BJ (cell line): ENCODE measurements at regions not wholly inside any gene's neighbourhood (a gene's known extent, or its start where the extent isn't known, plus 50 kb on each side); places are given as distances from the start of the nearest gene placed in this dataset.

ENCODE experiments used
- CTCF ChIA-PET: fragments of 350-600 bp; formaldehyde crosslinking; extraction: SDS; loops from one replicate; lab custom pipeline; 2021; ENCODE audit warnings: antibody characterized with exemption, inconsistent platforms; lab: Yijun Ruan, JAX
- POLR2A ChIA-PET: fragments of 300-600 bp; sonication (Branson Sonifier 250); formaldehyde crosslinking; extraction: SDS; loops from one replicate; lab custom pipeline; 2021; ENCODE audit warnings: antibody characterized with exemption; lab: Charles Lee
- DNase-seq: peaks from one replicate; pipeline ENCODE4 v3.0.0-alpha.2; 2011; ENCODE audit warnings: low read depth
- H3K27me3 ChIP-seq: 2 replicates; pipeline ENCODE4 v1.6.0; 2011; ENCODE audit warnings: low read length; ENCODE audit not compliant: control insufficient read depth, insufficient read depth
- H3K36me3 ChIP-seq: 2 replicates; pipeline ENCODE4 v1.5.1; 2011; ENCODE audit warnings: low read length; ENCODE audit not compliant: control insufficient read depth, insufficient read depth
- H3K4me3 ChIP-seq: 2 replicates; pipeline ENCODE4 v1.5.1; 2011; ENCODE audit warnings: low read depth, mild to moderate bottlenecking, control low read depth, low read length
- CTCF ChIP-seq: IDR thresholded peaks from 2 replicates; pipeline ENCODE4 v1.5.1; 2011; ENCODE audit warnings: low read depth, mild to moderate bottlenecking, control low read depth, inconsistent platforms, low read length, moderate library complexity; ENCODE audit not compliant: insufficient read depth

DNA sequence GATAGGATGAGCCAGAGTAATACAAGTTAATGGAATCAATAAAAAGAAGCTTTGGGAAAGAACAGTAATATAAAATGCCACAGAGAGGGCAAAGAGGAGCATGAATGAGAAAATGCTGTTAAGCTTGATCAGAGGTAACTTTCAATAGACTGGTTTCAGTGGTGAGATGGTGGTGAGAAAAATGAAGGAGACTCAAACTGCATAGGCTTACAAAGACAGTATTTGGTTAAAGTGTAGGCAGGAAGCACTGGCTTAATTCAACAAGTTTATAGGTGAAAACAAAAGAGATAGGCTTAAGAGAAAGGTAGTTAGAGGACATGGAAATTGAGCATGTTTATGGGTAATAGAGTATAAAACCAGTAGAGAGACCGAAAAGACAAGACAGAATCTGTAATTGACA lies 298.6 kb upstream of the ADAMTS5 start:
- ChIA-PET CTCF (no interaction called here), POLR2A (no interaction called here)
- Histone ChIP-seq H3K4me3 (no peak overlapping the region), H3K36me3 (no peaks in the 10 kb centered on the region), H3K27me3 (no peaks in the 10 kb centered on the region)
- no peak for TF ChIP-seq CTCF
- no peak for DNase-seq

- Histone ChIP-seq H3K36me3 (no peaks in the 10 kb centered on the region), H3K4me3 (no peak overlapping the region), H3K27me3 (no peaks in the 10 kb centered on the region)
- CTCF ChIA-PET: no interaction called here
- TF ChIP-seq CTCF: no peak
- POLR2A ChIA-PET: no interaction called here
- DNase-seq: no peak
These were observed 294.8 kb upstream of the ADAMTS5 start for GRCh38 chr21:27261676-27262075.

GRCh38 chr21:27260728-27261127 lies 293.8 kb upstream of the ADAMTS5 start:
- ChIA-PET POLR2A (no interaction called here), CTCF (no interaction called here)
- no peak for DNase-seq
- no peaks in the 10 kb centered on the region for H3K36me3 ChIP-seq
- no peaks in the 10 kb centered on the region for H3K27me3 ChIP-seq
- no peak overlapping the region for H3K4me3 ChIP-seq
- TF ChIP-seq CTCF: no peak

GRCh38 chr21:27258742-27259448 lies 292.0 kb upstream of the ADAMTS5 start:
- no peak for DNase-seq
- CTCF ChIA-PET: no interaction called here
- POLR2A ChIA-PET: no interaction called here
- Histone ChIP-seq H3K4me3 (no peak overlapping the region), H3K27me3 (no peaks in the 10 kb centered on the region), H3K36me3 (no peaks in the 10 kb centered on the region)
- TF ChIP-seq CTCF: no peak

GRCh38 chr21:27257908-27258556 lies 291.1 kb upstream of the ADAMTS5 start:
- no peak for TF ChIP-seq CTCF
- Histone ChIP-seq H3K36me3 (no peaks in the 10 kb centered on the region), H3K27me3 (no peaks in the 10 kb centered on the region), H3K4me3 (no peak overlapping the region)
- ChIA-PET POLR2A (no interaction called here), CTCF (no interaction called here)
- DNase-seq: no peak
